Mesenchymal stem cell (in vitro differentiated cells and primary cell): ENCODE measurements at regions not wholly inside any gene's neighbourhood (a gene's known extent, or its start where the extent isn't known, plus 50 kb on each side); places are given as distances from the start of the nearest gene placed in this dataset.
A peak's percentile ranks its signal among the peaks of the same experiment; 100 is the strongest.

Source experiments
- DNase-seq: peaks from one replicate; pipeline ENCODE4 v3.0.0-alpha.2; 2013
- H2AFZ ChIP-seq: one replicate; pipeline ENCODE4 v1.6.1; 2013; ENCODE audit warnings: low read depth, mild to moderate bottlenecking, control low read depth, inconsistent platforms, low read length, moderate library complexity
- H2AK5ac ChIP-seq: 2 replicates; pipeline ENCODE4 v1.6.1; 2013; ENCODE audit warnings: low read length, moderate library complexity, mild to moderate bottlenecking, inconsistent platforms; ENCODE audit not compliant: severe bottlenecking
- H2BK120ac ChIP-seq: one replicate; pipeline ENCODE4 v1.6.1; 2013; ENCODE audit warnings: low read depth, mild to moderate bottlenecking, inconsistent platforms, low read length, moderate library complexity
- H2BK12ac ChIP-seq, 2 experiments: one replicate each; pipeline ENCODE4 v1.6.1; 2013; ENCODE audit warnings: inconsistent platforms in 2 of 2, low read length in 2 of 2, mild to moderate bottlenecking in 2 of 2, moderate library complexity in 2 of 2, control low read depth in 1 of 2
- H2BK15ac ChIP-seq: one replicate; pipeline ENCODE4 v1.6.1; 2013; ENCODE audit warnings: mild to moderate bottlenecking, low read depth, inconsistent platforms; ENCODE audit not compliant: poor library complexity, severe bottlenecking
- H2BK5ac ChIP-seq: 2 replicates; pipeline ENCODE4 v1.6.1; 2013; ENCODE audit warnings: low read depth, mild to moderate bottlenecking, low read length, control low read depth, inconsistent platforms; ENCODE audit not compliant: poor library complexity, severe bottlenecking
- H3K14ac ChIP-seq, 2 experiments: one replicate each; pipeline ENCODE4 v1.6.1; 2013; ENCODE audit warnings: inconsistent platforms in 2 of 2, low read length in 2 of 2, control low read depth in 1 of 2, mild to moderate bottlenecking in 1 of 2, moderate library complexity in 1 of 2
- H3K18ac ChIP-seq, 2 experiments: one replicate each; pipeline ENCODE4 v1.6.1; 2013; ENCODE audit warnings: inconsistent platforms in 2 of 2, low read length in 2 of 2, control low read depth in 1 of 2, low read depth in 1 of 2, mild to moderate bottlenecking in 1 of 2
- H3K23ac ChIP-seq, 2 experiments: one replicate each; pipeline ENCODE4 v1.6.1; 2013; ENCODE audit warnings: inconsistent platforms in 2 of 2, low read length in 2 of 2, mild to moderate bottlenecking in 2 of 2, moderate library complexity in 2 of 2, control low read depth in 1 of 2
- H3K27ac ChIP-seq: 2 replicates; pipeline ENCODE4 v1.5.1; 2013; ENCODE audit warnings: mild to moderate bottlenecking, moderate library complexity, low read length, control low read depth, inconsistent platforms; ENCODE audit not compliant: poor library complexity, severe bottlenecking
- H3K27me3 ChIP-seq, 2 experiments: 2 replicates each; pipeline versions ENCODE4 v1.6.1 to v1.7.0; 2013; ENCODE audit warnings: low read length in 2 of 2, mild to moderate bottlenecking in 2 of 2, moderate library complexity in 2 of 2, control low read depth in 1 of 2, inconsistent platforms in 1 of 2; ENCODE audit not compliant: control insufficient read depth in 1 of 2, insufficient read depth in 1 of 2
- H3K36me3 ChIP-seq, 2 experiments: 2 replicates each; pipeline versions ENCODE4 v1.6.1 to v1.7.0; 2013; ENCODE audit warnings: low read length in 2 of 2, control low read depth in 1 of 2, inconsistent platforms in 1 of 2, low read depth in 1 of 2, mild to moderate bottlenecking in 1 of 2; ENCODE audit not compliant: insufficient read depth in 2 of 2, control insufficient read depth in 1 of 2
- H3K4ac ChIP-seq, 2 experiments: one replicate each; pipeline ENCODE4 v1.6.1; 2013; ENCODE audit warnings: inconsistent platforms in 2 of 2, low read length in 2 of 2, mild to moderate bottlenecking in 2 of 2, moderate library complexity in 2 of 2, control low read depth in 1 of 2, low read depth in 1 of 2
- H3K4me1 ChIP-seq: 2 replicates; pipeline ENCODE4 v1.6.1; 2013; ENCODE audit warnings: low read depth, low read length, control low read depth; ENCODE audit not compliant: control insufficient read depth, insufficient read depth
- H3K4me2 ChIP-seq: 2 replicates; pipeline ENCODE4 v1.6.1; 2013; ENCODE audit warnings: low read length, mild to moderate bottlenecking, inconsistent platforms; ENCODE audit not compliant: poor library complexity, severe bottlenecking
- H3K4me3 ChIP-seq, 2 experiments: 2 replicates each; pipeline versions ENCODE4 v1.5.1 to v1.7.0; 2013; ENCODE audit warnings: low read length in 2 of 2, mild to moderate bottlenecking in 2 of 2, control low read depth in 1 of 2, low read depth in 1 of 2; ENCODE audit not compliant: insufficient read depth in 1 of 2
- H3K79me1 ChIP-seq: replicated peaks from 2 replicates; pipeline ENCODE4 v1.6.1; 2013; ENCODE audit warnings: mild to moderate bottlenecking, control low read depth, low read length, inconsistent platforms; ENCODE audit not compliant: poor library complexity, severe bottlenecking
- H3K9ac ChIP-seq: 2 replicates; pipeline ENCODE4 v1.7.0; 2013; ENCODE audit warnings: mild to moderate bottlenecking, low read length, moderate library complexity
- H3K9me3 ChIP-seq: 2 replicates; pipeline ENCODE4 v1.7.0; 2013; ENCODE audit warnings: mild to moderate bottlenecking, low read length; ENCODE audit not compliant: control insufficient read depth
- H4K8ac ChIP-seq: one replicate; pipeline ENCODE4 v1.6.1; 2013; ENCODE audit warnings: inconsistent platforms, mild to moderate bottlenecking, low read length, moderate library complexity
- H4K91ac ChIP-seq: one replicate; pipeline ENCODE4 v1.6.1; 2013; ENCODE audit warnings: mild to moderate bottlenecking, low read length, inconsistent platforms
- WGBS: methylation state at CpG from one replicate; pipeline ENCODE4 v1.1.7; 2013; ENCODE audit warnings: mixed read lengths; 5-methylcytosine and 5-hydroxymethylcytosine counted together

DNA sequence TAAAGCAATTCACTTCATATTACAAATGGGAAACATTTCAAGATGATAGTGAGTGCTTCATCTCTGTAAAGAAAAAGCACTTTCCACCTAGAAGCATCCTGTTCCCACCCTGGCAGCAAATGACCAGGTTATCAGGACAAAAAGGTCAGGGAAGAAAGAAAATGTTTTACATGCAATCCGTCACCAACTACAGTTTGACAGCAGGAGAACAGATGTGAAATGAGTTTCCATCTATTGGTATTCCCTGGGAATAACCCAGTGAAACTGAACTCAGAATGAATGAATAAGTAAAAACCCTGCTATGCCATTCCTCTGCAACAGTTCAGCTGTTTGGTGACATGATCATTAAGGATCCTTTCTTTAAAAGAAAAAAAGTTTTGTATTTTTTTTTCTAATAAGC lies 67.6 kb downstream of the HTR1A start:
- H2AK5ac ChIP-seq, result no peak overlapping the region
- H2BK15ac ChIP-seq, result no peak overlapping the region
- H3K4ac ChIP-seq, result no peak overlapping the region
- H3K27ac ChIP-seq, result no peak overlapping the region
- no peak overlapping the region for H2BK12ac ChIP-seq
- no peak overlapping the region for H3K4me2 ChIP-seq
- H3K9ac ChIP-seq, result no peak overlapping the region
- no peaks in the 10 kb centered on the region for H3K36me3 ChIP-seq
- no peak overlapping the region for H3K23ac ChIP-seq
- H3K27me3 ChIP-seq, result no peaks in the 10 kb centered on the region
- H3K18ac ChIP-seq, result no peak overlapping the region
- H3K4me3 ChIP-seq, result no peak overlapping the region
- H3K79me1 ChIP-seq, result no peaks in the 10 kb centered on the region
- H2BK120ac ChIP-seq, result no peak overlapping the region
- peaks cover 10% of the 10 kb centered on the region for H3K9me3 ChIP-seq
- no peaks in the 10 kb centered on the region for H3K4me1 ChIP-seq
- no peak overlapping the region for H3K14ac ChIP-seq
- no peak overlapping the region for H2AFZ ChIP-seq
- no peak overlapping the region for H4K91ac ChIP-seq
- no peak overlapping the region for H2BK5ac ChIP-seq
- 60% methylated on average over 1 of the region's 1 CpG for WGBS
- no peak for DNase-seq
- H4K8ac ChIP-seq, result no peak overlapping the region

DNA sequence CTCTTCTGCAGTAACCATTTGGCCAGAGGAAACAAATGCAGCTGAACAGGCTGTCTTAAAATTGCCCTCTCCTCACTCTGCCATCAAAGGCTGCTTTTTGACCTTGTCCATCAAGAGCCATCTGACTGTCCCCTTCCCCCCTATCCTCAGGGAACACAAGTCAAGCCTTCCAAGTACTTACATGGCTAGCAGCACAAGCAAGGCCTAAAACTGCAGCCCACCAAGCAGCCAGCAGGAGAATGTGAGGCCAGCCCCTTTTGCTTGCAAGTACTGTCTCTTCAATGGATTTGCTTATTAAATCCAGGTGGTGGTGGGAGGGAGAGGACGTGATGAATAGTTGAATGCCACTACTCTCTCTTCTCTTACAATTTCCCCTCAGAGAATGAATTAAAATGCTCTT lies 83.5 kb downstream of the HTR1A start:
- Histone ChIP-seq H4K8ac (no peak overlapping the region), H3K4me2 (no peak overlapping the region), H3K4me3 (no peak overlapping the region), H3K36me3 (no peaks in the 10 kb centered on the region), H2BK120ac (no peak overlapping the region), H2AK5ac (no peak overlapping the region), H2BK15ac (no peak overlapping the region), H3K9me3 (no peaks in the 10 kb centered on the region), H3K79me1 (no peaks in the 10 kb centered on the region), H3K9ac (no peak overlapping the region), H3K4ac (no peak overlapping the region), H3K27me3 (no peaks in the 10 kb centered on the region), H2BK5ac (no peak overlapping the region), H3K27ac (no peak overlapping the region), H3K23ac (no peak overlapping the region), H2BK12ac (no peak overlapping the region), H2AFZ (no peak overlapping the region), H3K18ac (no peak overlapping the region), H3K4me1 (no peaks in the 10 kb centered on the region), H3K14ac (no peak overlapping the region), H4K91ac (no peak overlapping the region)
- no peak for DNase-seq
- WGBS, result no CpG with 5 or more reads among the region's 1 CpG

DNA sequence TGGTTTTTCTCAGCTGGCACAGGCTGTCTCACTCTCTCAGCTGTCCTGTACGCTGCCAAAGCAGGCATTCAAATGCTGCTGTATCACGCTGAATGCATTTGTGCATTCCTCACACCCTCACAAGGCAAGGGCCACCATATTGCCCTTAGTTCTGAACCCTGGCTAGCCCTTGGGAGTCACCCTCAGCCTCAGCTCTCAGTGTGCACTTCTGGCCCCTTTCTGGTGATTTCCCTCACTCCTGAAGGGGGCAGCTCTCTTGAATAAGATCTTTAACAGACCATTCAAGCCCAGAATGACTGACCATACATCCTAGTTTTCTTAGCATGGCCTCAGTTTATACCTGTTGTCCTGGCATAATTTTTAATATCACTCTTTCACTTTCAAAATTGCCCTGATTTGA lies 84.3 kb downstream of the HTR1A start:
- Histone ChIP-seq H3K4ac (no peak overlapping the region), H2AFZ (no peak overlapping the region), H3K4me1 (no peaks in the 10 kb centered on the region), H4K8ac (no peak overlapping the region), H3K4me3 (no peak overlapping the region), H3K4me2 (no peak overlapping the region), H2BK15ac (no peak overlapping the region), H4K91ac (no peak overlapping the region), H3K14ac (no peak overlapping the region), H3K9me3 (no peaks in the 10 kb centered on the region), H3K36me3 (no peaks in the 10 kb centered on the region), H3K9ac (no peak overlapping the region), H3K79me1 (no peaks in the 10 kb centered on the region), H2AK5ac (no peak overlapping the region), H2BK120ac (no peak overlapping the region), H3K27me3 (no peaks in the 10 kb centered on the region), H2BK5ac (no peak overlapping the region), H3K23ac (no peak overlapping the region), H2BK12ac (no peak overlapping the region), H3K18ac (no peak overlapping the region), H3K27ac (no peak overlapping the region)
- WGBS, result 67% methylated on average over 2 of the region's 2 CpGs
- DNase-seq, result no peak

DNA sequence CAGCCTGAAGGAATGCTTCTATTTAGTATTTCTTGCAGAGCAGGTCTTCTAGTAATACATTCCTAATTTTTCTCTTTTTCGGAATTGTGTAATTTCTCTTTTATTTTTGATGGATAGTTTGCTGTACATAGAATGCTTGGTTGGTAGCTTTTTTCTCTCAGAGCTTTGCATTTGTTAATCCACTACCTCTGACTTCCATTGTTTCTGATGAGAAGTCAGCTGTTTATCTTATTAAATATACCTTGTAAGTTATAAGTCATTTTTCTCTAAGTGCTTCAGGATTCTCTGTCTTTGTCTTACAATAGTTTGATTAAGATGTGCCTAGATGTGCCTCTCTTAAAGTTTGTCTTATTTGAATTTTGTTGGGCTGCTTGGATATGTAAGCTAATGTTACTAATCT lies 101.9 kb downstream of the HTR1A start:
- H3K9me3 ChIP-seq, result peaks cover 61% of the 10 kb centered on the region
- H2BK15ac ChIP-seq, result no peak overlapping the region
- DNase-seq, result peak; percentile 1
- WGBS, result no CpG with 5 or more reads among the region's 1 CpG
- no peak overlapping the region for H2AFZ ChIP-seq
- H3K4me3 ChIP-seq, result no peak overlapping the region
- no peak overlapping the region for H3K4me2 ChIP-seq
- H3K4me1 ChIP-seq, result no peaks in the 10 kb centered on the region
- no peak overlapping the region for H3K23ac ChIP-seq
- H3K36me3 ChIP-seq, result no peaks in the 10 kb centered on the region
- no peak overlapping the region for H4K91ac ChIP-seq
- no peak overlapping the region for H2BK12ac ChIP-seq
- H3K14ac ChIP-seq, result no peak overlapping the region
- H3K27ac ChIP-seq, result no peak overlapping the region
- no peak overlapping the region for H3K4ac ChIP-seq
- no peak overlapping the region for H4K8ac ChIP-seq
- no peak overlapping the region for H3K18ac ChIP-seq
- H2AK5ac ChIP-seq, result no peak overlapping the region
- no peaks in the 10 kb centered on the region for H3K79me1 ChIP-seq
- H2BK5ac ChIP-seq, result no peak overlapping the region
- H3K27me3 ChIP-seq, result no peaks in the 10 kb centered on the region
- H3K9ac ChIP-seq, result no peak overlapping the region
- no peak overlapping the region for H2BK120ac ChIP-seq
